Adrenal gland (tissue), 5 donors: ENCODE measurements at regions not wholly inside any gene's neighbourhood (a gene's known extent, or its start where the extent isn't known, plus 50 kb on each side); places are given as distances from the start of the nearest gene placed in this dataset.

Experiments
- POLR2A ChIP-seq, 2 donors: fragments of 450-650 bp; IDR thresholded peaks; one replicate each; pipeline ENCODE4 v1.6.1; 2017; ENCODE audit warnings: antibody characterized with exemption in 2 of 2, mild to moderate bottlenecking in 2 of 2, moderate library complexity in 1 of 2
- TF ChIP-seq, protein P1 (sequence below), 6 experiments: fragments of 450-650 bp in 4 of 6; fragments of 200-600 bp in 2 of 6; sonication (generic) in 1 of 6; IDR thresholded peaks; 1 replicate in 5 of 6; 2 replicates in 1 of 6; pipeline versions ENCODE4 v1.5.1 to v1.8.0; 2016 to 2021; ENCODE audit warnings: antibody characterized with exemption in 6 of 6, mild to moderate bottlenecking in 2 of 6, moderate library complexity in 1 of 6
- donor health status: DM: no; HTN: no; CAD: no.

DNA sequence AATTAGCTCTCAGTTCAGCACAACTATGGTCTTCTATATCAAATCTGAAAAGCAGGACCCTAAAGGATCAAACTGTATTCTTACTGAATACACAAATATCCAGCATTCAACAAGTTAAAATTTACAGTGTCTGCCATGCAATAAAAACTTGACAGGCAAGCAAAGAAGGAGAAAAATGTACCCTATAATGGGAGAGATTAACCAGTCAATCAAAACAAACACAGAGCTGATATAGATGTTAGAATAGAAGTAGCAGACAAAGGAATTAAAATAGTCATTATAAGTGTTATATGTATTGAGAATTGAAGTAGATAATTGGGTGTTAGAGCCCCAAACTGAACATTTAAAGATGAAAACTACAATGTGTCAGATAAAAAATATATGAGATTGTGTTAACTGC lies 914.9 kb downstream of the EPHA7 start:
- TF ChIP-seq, protein P1, sequence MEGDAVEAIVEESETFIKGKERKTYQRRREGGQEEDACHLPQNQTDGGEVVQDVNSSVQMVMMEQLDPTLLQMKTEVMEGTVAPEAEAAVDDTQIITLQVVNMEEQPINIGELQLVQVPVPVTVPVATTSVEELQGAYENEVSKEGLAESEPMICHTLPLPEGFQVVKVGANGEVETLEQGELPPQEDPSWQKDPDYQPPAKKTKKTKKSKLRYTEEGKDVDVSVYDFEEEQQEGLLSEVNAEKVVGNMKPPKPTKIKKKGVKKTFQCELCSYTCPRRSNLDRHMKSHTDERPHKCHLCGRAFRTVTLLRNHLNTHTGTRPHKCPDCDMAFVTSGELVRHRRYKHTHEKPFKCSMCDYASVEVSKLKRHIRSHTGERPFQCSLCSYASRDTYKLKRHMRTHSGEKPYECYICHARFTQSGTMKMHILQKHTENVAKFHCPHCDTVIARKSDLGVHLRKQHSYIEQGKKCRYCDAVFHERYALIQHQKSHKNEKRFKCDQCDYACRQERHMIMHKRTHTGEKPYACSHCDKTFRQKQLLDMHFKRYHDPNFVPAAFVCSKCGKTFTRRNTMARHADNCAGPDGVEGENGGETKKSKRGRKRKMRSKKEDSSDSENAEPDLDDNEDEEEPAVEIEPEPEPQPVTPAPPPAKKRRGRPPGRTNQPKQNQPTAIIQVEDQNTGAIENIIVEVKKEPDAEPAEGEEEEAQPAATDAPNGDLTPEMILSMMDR (IDR thresholded peaks at IDR 0.05), result no peak
- no peak for TF ChIP-seq POLR2A (IDR thresholded peaks at IDR 0.05)
